WTC11 (cell line): ENCODE measurements at regions not wholly inside any gene's neighbourhood (a gene's known extent, or its start where the extent isn't known, plus 50 kb on each side); places are given as distances from the start of the nearest gene placed in this dataset.

ENCODE experiments used
- ETV6 ChIP-seq: sonication (generic); formaldehyde crosslinking; IDR thresholded peaks from 2 replicates; pipeline ENCODE4 v1.8.1; 2022; ENCODE audit warnings: mild to moderate bottlenecking, missing genetic modification reagents
- FOXK1 ChIP-seq: sonication (generic); formaldehyde crosslinking; IDR thresholded peaks from 2 replicates; pipeline ENCODE4 v1.8.0; 2022; ENCODE audit warnings: mild to moderate bottlenecking, moderate library complexity, missing genetic modification reagents
- GABPB1 ChIP-seq: sonication (generic); formaldehyde crosslinking; IDR thresholded peaks from 2 replicates; pipeline ENCODE4 v1.8.1; 2023; ENCODE audit warnings: mild to moderate bottlenecking, missing genetic modification reagents
- JAZF1 ChIP-seq: fragments of 250-450 bp; sonication (Bioruptor Pico); IDR thresholded peaks from 2 replicates; pipeline ENCODE4 v1.9.0; 2021; ENCODE audit warnings: moderate library complexity, mild to moderate bottlenecking, inconsistent platforms
- JUN ChIP-seq: sonication (generic); formaldehyde crosslinking; IDR thresholded peaks from 2 replicates; pipeline ENCODE4 v1.8.0; 2023; ENCODE audit warnings: mild to moderate bottlenecking, missing genetic modification reagents
- RELA ChIP-seq: sonication (generic); formaldehyde crosslinking; IDR thresholded peaks from 2 replicates; pipeline ENCODE4 v1.8.1; 2022; ENCODE audit warnings: missing genetic modification reagents, mild to moderate bottlenecking, borderline replicate concordance
- SMAD4 ChIP-seq: sonication (generic); formaldehyde crosslinking; IDR thresholded peaks from 2 replicates; pipeline ENCODE4 v1.8.0; 2022; ENCODE audit warnings: mild to moderate bottlenecking, missing genetic modification reagents
- TCF7 ChIP-seq: sonication (generic); formaldehyde crosslinking; IDR thresholded peaks from 2 replicates; pipeline ENCODE4 v1.8.0; 2022; ENCODE audit warnings: mild to moderate bottlenecking, low read depth, missing genetic modification reagents, moderate library complexity
- ZNF423 ChIP-seq: fragments of 250-450 bp; sonication (Bioruptor Pico); IDR thresholded peaks from 2 replicates; pipeline ENCODE4 v2.1.2; 2022; ENCODE audit warnings: mild to moderate bottlenecking, moderate library complexity
- TF ChIP-seq, protein P1 (sequence below): fragments of 200-600 bp; IDR thresholded peaks from 2 replicates; pipeline ENCODE4 v1.8.0; 2022; ENCODE audit warnings: antibody characterized with exemption
- TF ChIP-seq, protein P2 (sequence below): sonication (generic); formaldehyde crosslinking; IDR thresholded peaks from 2 replicates; pipeline ENCODE4 v1.8.0; 2023; ENCODE audit warnings: missing genetic modification reagents, mild to moderate bottlenecking, borderline replicate concordance
- TF ChIP-seq, protein P3 (sequence below): sonication (generic); formaldehyde crosslinking; IDR thresholded peaks from 2 replicates; pipeline ENCODE4 v1.8.1; 2023; ENCODE audit warnings: mild to moderate bottlenecking, missing genetic modification reagents, moderate library complexity
- TF ChIP-seq, protein P4 (sequence below): sonication (generic); formaldehyde crosslinking; IDR thresholded peaks from 2 replicates; pipeline ENCODE4 v1.8.0; 2023; ENCODE audit warnings: mild to moderate bottlenecking, missing genetic modification reagents
- TF ChIP-seq, protein P5 (sequence below): sonication (generic); formaldehyde crosslinking; IDR thresholded peaks from 2 replicates; pipeline ENCODE4 v1.8.1; 2022; ENCODE audit warnings: low read depth, missing genetic modification reagents, borderline replicate concordance

DNA sequence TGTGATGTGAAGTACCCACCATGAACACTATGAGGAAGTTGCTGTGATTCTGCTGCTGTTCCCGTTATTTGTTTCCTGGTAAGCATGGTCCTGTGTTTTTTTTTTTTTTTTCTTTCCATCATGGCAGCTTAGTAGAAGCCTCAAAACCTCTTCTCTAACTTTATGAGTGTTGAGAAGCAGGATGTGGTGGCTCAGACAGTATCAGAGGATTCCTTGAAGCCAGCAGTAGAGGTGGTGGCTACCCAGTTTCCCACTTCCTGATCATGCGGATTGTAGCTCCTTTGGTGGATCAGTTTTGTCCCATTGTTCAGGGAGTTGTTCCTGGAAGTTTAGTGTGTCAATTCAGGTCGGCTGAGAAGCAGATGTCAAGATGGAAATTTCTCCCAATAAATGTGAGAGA, 175.8 kb downstream of the ATP23 start:
- TF ChIP-seq, protein P1, sequence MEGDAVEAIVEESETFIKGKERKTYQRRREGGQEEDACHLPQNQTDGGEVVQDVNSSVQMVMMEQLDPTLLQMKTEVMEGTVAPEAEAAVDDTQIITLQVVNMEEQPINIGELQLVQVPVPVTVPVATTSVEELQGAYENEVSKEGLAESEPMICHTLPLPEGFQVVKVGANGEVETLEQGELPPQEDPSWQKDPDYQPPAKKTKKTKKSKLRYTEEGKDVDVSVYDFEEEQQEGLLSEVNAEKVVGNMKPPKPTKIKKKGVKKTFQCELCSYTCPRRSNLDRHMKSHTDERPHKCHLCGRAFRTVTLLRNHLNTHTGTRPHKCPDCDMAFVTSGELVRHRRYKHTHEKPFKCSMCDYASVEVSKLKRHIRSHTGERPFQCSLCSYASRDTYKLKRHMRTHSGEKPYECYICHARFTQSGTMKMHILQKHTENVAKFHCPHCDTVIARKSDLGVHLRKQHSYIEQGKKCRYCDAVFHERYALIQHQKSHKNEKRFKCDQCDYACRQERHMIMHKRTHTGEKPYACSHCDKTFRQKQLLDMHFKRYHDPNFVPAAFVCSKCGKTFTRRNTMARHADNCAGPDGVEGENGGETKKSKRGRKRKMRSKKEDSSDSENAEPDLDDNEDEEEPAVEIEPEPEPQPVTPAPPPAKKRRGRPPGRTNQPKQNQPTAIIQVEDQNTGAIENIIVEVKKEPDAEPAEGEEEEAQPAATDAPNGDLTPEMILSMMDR: no peak
- TF ChIP-seq ETV6 (CRISPR knock-in tag): no peak
- no peak for TF ChIP-seq JAZF1 (CRISPR knock-in tag)
- TF ChIP-seq, protein P2, sequence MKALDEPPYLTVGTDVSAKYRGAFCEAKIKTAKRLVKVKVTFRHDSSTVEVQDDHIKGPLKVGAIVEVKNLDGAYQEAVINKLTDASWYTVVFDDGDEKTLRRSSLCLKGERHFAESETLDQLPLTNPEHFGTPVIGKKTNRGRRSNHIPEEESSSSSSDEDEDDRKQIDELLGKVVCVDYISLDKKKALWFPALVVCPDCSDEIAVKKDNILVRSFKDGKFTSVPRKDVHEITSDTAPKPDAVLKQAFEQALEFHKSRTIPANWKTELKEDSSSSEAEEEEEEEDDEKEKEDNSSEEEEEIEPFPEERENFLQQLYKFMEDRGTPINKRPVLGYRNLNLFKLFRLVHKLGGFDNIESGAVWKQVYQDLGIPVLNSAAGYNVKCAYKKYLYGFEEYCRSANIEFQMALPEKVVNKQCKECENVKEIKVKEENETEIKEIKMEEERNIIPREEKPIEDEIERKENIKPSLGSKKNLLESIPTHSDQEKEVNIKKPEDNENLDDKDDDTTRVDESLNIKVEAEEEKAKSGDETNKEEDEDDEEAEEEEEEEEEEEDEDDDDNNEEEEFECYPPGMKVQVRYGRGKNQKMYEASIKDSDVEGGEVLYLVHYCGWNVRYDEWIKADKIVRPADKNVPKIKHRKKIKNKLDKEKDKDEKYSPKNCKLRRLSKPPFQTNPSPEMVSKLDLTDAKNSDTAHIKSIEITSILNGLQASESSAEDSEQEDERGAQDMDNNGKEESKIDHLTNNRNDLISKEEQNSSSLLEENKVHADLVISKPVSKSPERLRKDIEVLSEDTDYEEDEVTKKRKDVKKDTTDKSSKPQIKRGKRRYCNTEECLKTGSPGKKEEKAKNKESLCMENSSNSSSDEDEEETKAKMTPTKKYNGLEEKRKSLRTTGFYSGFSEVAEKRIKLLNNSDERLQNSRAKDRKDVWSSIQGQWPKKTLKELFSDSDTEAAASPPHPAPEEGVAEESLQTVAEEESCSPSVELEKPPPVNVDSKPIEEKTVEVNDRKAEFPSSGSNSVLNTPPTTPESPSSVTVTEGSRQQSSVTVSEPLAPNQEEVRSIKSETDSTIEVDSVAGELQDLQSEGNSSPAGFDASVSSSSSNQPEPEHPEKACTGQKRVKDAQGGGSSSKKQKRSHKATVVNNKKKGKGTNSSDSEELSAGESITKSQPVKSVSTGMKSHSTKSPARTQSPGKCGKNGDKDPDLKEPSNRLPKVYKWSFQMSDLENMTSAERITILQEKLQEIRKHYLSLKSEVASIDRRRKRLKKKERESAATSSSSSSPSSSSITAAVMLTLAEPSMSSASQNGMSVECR: no peak
- TF ChIP-seq FOXK1 (CRISPR knock-in tag): no peak
- no peak for TF ChIP-seq SMAD4 (CRISPR knock-in tag)
- no peak for TF ChIP-seq ZNF423
- TF ChIP-seq, protein P3, sequence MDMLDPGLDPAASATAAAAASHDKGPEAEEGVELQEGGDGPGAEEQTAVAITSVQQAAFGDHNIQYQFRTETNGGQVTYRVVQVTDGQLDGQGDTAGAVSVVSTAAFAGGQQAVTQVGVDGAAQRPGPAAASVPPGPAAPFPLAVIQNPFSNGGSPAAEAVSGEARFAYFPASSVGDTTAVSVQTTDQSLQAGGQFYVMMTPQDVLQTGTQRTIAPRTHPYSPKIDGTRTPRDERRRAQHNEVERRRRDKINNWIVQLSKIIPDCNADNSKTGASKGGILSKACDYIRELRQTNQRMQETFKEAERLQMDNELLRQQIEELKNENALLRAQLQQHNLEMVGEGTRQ: no peak
- no peak for TF ChIP-seq TCF7 (CRISPR knock-in tag)
- no peak for TF ChIP-seq GABPB1
- TF ChIP-seq, protein P4, sequence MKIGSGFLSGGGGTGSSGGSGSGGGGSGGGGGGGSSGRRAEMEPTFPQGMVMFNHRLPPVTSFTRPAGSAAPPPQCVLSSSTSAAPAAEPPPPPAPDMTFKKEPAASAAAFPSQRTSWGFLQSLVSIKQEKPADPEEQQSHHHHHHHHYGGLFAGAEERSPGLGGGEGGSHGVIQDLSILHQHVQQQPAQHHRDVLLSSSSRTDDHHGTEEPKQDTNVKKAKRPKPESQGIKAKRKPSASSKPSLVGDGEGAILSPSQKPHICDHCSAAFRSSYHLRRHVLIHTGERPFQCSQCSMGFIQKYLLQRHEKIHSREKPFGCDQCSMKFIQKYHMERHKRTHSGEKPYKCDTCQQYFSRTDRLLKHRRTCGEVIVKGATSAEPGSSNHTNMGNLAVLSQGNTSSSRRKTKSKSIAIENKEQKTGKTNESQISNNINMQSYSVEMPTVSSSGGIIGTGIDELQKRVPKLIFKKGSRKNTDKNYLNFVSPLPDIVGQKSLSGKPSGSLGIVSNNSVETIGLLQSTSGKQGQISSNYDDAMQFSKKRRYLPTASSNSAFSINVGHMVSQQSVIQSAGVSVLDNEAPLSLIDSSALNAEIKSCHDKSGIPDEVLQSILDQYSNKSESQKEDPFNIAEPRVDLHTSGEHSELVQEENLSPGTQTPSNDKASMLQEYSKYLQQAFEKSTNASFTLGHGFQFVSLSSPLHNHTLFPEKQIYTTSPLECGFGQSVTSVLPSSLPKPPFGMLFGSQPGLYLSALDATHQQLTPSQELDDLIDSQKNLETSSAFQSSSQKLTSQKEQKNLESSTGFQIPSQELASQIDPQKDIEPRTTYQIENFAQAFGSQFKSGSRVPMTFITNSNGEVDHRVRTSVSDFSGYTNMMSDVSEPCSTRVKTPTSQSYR (CRISPR knock-in tag): no peak
- TF ChIP-seq, protein P5, sequence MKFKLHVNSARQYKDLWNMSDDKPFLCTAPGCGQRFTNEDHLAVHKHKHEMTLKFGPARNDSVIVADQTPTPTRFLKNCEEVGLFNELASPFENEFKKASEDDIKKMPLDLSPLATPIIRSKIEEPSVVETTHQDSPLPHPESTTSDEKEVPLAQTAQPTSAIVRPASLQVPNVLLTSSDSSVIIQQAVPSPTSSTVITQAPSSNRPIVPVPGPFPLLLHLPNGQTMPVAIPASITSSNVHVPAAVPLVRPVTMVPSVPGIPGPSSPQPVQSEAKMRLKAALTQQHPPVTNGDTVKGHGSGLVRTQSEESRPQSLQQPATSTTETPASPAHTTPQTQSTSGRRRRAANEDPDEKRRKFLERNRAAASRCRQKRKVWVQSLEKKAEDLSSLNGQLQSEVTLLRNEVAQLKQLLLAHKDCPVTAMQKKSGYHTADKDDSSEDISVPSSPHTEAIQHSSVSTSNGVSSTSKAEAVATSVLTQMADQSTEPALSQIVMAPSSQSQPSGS (CRISPR knock-in tag): no peak
- TF ChIP-seq JUN (CRISPR knock-in tag): no peak
- no peak for TF ChIP-seq RELA (CRISPR knock-in tag)
